ENCODE measurements at regions not wholly inside any gene's neighbourhood (a gene's known extent, or its start where the extent isn't known, plus 50 kb on each side); places are given as distances from the start of the nearest gene placed in this dataset.

- no peak overlapping the region for H3K4me3 ChIP-seq (ENCODE audit: low read depth in 2 of 2, low read length in 2 of 2)
- H3K36me3 ChIP-seq (ENCODE audit: control insufficient read depth, insufficient read depth, low read length) = no peaks in the 10 kb centered on the region
- no peak overlapping the region for H3K27ac ChIP-seq (ENCODE audit: low read length)
- in situ Hi-C loops (cut with HindIII; ENCODE audit: low pct_unique_long_range_greater_than_20kb, low sequenced_read_pairs) (no loop called here), intact Hi-C loops (cut with micrococcal nuclease; ENCODE audit: unreplicated experiment) (no loop called here)
- ChIA-PET POLR2A (no interaction called here), CTCF (no interaction called here)
- DNase-seq (ENCODE audit: low read depth, low spot score) (no peak), ATAC-seq (no peak)
- H3K9me3 ChIP-seq (ENCODE audit: control insufficient read depth, insufficient read depth, low read depth, low read length) = no peaks in the 10 kb centered on the region
- H3K4me1 ChIP-seq (ENCODE audit: control insufficient read depth, insufficient read depth, low read length) = no peaks in the 10 kb centered on the region
- H3K27me3 ChIP-seq (ENCODE audit: control insufficient read depth, insufficient read depth, low read length) = peaks cover 3% of the 10 kb centered on the region; the same call in 1 of the 2 replicates
- no peak for TF ChIP-seq SIN3A (IDR thresholded peaks at IDR 0.05; ENCODE audit: borderline replicate concordance, insufficient read depth, low read depth, low read length)
- TF ChIP-seq TCF7L2 (IDR thresholded peaks at IDR 0.05; ENCODE audit: low read depth, low read length) = no peak
- TF ChIP-seq, protein P1, sequence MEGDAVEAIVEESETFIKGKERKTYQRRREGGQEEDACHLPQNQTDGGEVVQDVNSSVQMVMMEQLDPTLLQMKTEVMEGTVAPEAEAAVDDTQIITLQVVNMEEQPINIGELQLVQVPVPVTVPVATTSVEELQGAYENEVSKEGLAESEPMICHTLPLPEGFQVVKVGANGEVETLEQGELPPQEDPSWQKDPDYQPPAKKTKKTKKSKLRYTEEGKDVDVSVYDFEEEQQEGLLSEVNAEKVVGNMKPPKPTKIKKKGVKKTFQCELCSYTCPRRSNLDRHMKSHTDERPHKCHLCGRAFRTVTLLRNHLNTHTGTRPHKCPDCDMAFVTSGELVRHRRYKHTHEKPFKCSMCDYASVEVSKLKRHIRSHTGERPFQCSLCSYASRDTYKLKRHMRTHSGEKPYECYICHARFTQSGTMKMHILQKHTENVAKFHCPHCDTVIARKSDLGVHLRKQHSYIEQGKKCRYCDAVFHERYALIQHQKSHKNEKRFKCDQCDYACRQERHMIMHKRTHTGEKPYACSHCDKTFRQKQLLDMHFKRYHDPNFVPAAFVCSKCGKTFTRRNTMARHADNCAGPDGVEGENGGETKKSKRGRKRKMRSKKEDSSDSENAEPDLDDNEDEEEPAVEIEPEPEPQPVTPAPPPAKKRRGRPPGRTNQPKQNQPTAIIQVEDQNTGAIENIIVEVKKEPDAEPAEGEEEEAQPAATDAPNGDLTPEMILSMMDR (IDR thresholded peaks at IDR 0.05) = no peak
- TF ChIP-seq POLR2AphosphoS5 (IDR thresholded peaks at IDR 0.05; ENCODE audit: low read depth, low read length) = no peak
- TF ChIP-seq, protein P2, sequence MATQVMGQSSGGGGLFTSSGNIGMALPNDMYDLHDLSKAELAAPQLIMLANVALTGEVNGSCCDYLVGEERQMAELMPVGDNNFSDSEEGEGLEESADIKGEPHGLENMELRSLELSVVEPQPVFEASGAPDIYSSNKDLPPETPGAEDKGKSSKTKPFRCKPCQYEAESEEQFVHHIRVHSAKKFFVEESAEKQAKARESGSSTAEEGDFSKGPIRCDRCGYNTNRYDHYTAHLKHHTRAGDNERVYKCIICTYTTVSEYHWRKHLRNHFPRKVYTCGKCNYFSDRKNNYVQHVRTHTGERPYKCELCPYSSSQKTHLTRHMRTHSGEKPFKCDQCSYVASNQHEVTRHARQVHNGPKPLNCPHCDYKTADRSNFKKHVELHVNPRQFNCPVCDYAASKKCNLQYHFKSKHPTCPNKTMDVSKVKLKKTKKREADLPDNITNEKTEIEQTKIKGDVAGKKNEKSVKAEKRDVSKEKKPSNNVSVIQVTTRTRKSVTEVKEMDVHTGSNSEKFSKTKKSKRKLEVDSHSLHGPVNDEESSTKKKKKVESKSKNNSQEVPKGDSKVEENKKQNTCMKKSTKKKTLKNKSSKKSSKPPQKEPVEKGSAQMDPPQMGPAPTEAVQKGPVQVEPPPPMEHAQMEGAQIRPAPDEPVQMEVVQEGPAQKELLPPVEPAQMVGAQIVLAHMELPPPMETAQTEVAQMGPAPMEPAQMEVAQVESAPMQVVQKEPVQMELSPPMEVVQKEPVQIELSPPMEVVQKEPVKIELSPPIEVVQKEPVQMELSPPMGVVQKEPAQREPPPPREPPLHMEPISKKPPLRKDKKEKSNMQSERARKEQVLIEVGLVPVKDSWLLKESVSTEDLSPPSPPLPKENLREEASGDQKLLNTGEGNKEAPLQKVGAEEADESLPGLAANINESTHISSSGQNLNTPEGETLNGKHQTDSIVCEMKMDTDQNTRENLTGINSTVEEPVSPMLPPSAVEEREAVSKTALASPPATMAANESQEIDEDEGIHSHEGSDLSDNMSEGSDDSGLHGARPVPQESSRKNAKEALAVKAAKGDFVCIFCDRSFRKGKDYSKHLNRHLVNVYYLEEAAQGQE (IDR thresholded peaks at IDR 0.05; ENCODE audit: insufficient read depth in 1 of 2, low read depth in 2 of 2, low read length in 1 of 2) = no peak
- no TSS peak for BruUV-seq (replicated peaks)
Measured at GRCh38 chr16:9687737-9688319, 494.4 kb downstream of the GRIN2A start.

DNA sequence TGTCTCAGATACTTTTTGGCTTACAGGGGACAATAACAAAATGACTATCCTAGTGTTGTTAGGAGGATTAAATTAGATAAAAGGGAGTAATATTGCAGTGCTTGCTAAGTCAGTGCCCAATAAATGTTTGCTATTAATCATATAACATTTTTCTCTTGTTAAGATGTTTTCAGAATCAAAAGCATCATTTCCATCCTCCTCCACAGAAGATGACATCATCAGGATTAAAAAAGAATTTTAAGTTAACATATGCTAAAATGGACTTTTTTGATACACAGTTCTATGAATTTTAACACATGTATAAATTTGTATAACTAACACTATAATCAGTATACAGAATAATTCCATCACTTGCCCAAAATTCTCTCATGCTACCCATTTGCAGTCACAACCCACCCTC lies 492.6 kb downstream of the GRIN2A start:
- Histone ChIP-seq H3K36me3 (ENCODE audit: control insufficient read depth, insufficient read depth, low read length) (no peaks in the 10 kb centered on the region), H3K4me1 (ENCODE audit: control insufficient read depth, insufficient read depth, low read length) (no peaks in the 10 kb centered on the region), H3K4me3 (ENCODE audit: low read depth in 2 of 2, low read length in 2 of 2) (no peak overlapping the region), H3K27me3 (ENCODE audit: control insufficient read depth, insufficient read depth, low read length) (peaks cover 3% of the 10 kb centered on the region; the same call in 1 of the 2 replicates), H3K9me3 (ENCODE audit: control insufficient read depth, insufficient read depth, low read depth, low read length) (no peaks in the 10 kb centered on the region), H3K27ac (ENCODE audit: low read length) (no peak overlapping the region)
- CTCF ChIA-PET = no interaction called here
- POLR2A ChIA-PET = interaction anchor here (0.7 kb wide), 1 partner anchor 938 kb away, joined by 3 read pairs; no protein-coding TSS in a partner anchor
- ATAC-seq (no peak), DNase-seq (ENCODE audit: low read depth, low spot score) (no peak)
- TF ChIP-seq POLR2AphosphoS5 (IDR thresholded peaks at IDR 0.05; ENCODE audit: low read depth, low read length) (no peak), TCF7L2 (IDR thresholded peaks at IDR 0.05; ENCODE audit: low read depth, low read length) (no peak), SIN3A (IDR thresholded peaks at IDR 0.05; ENCODE audit: borderline replicate concordance, insufficient read depth, low read depth, low read length) (no peak)
- TF ChIP-seq, protein P1 (IDR thresholded peaks at IDR 0.05) = no peak
- TF ChIP-seq, protein P2 (IDR thresholded peaks at IDR 0.05; ENCODE audit: insufficient read depth in 1 of 2, low read depth in 2 of 2, low read length in 1 of 2) = no peak
- intact Hi-C loops (cut with micrococcal nuclease; ENCODE audit: unreplicated experiment) (no loop called here), in situ Hi-C loops (cut with HindIII; ENCODE audit: low pct_unique_long_range_greater_than_20kb, low sequenced_read_pairs) (no loop called here)
- no TSS peak for BruUV-seq (replicated peaks)
